Osteoblast (primary cell): ENCODE measurements at regions not wholly inside any gene's neighbourhood (a gene's known extent, or its start where the extent isn't known, plus 50 kb on each side); places are given as distances from the start of the nearest gene placed in this dataset. TPM values are rescaled to one million over a fixed set of nuclear protein-coding genes. Genes with fewer than 3 reads are reported as not detected.

ENCODE experiments used
- DNase-seq: peaks from one replicate; pipeline ENCODE4 v3.0.0; 2011; ENCODE audit warnings: low spot score, mixed read lengths; ENCODE audit not compliant: insufficient read length; ENCODE audit errors: missing footprints
- H2AFZ ChIP-seq: 2 replicates; pipeline ENCODE4 v1.6.0; 2011; ENCODE audit warnings: mild to moderate bottlenecking, low read length
- H3K27ac ChIP-seq: 2 replicates; pipeline ENCODE4 v1.5.1; 2011; ENCODE audit warnings: mild to moderate bottlenecking, low read depth, low read length, moderate library complexity
- H3K27me3 ChIP-seq: 2 replicates; pipeline ENCODE4 v1.6.0; 2012; ENCODE audit warnings: mild to moderate bottlenecking, control low read depth, inconsistent platforms, low read length, moderate library complexity; ENCODE audit not compliant: insufficient read depth
- H3K36me3 ChIP-seq: 2 replicates; pipeline ENCODE4 v1.5.1; 2011; ENCODE audit warnings: mild to moderate bottlenecking, low read length, control low read depth, moderate library complexity; ENCODE audit not compliant: insufficient read depth
- H3K4me1 ChIP-seq: 2 replicates; pipeline ENCODE4 v1.5.1; 2011; ENCODE audit warnings: mild to moderate bottlenecking, low read length, control low read depth, moderate library complexity; ENCODE audit not compliant: insufficient read depth
- H3K4me2 ChIP-seq: 2 replicates; pipeline ENCODE4 v1.6.0; 2011; ENCODE audit warnings: mild to moderate bottlenecking, low read length; ENCODE audit not compliant: insufficient read depth
- H3K4me3 ChIP-seq: fragments of 200-600 bp; sonication (generic); 3 replicates; pipeline ENCODE4 v1.5.1; 2012; ENCODE audit warnings: mild to moderate bottlenecking, low read length, inconsistent platforms; ENCODE audit not compliant: insufficient read depth
- H3K79me2 ChIP-seq: 2 replicates; pipeline ENCODE4 v1.6.0; 2012; ENCODE audit warnings: mild to moderate bottlenecking, low read length, control low read depth, inconsistent platforms; ENCODE audit not compliant: insufficient read depth
- H3K9me3 ChIP-seq: 2 replicates; pipeline ENCODE4 v1.5.1; 2011; ENCODE audit warnings: low read depth, low read length, control low read depth
- H4K20me1 ChIP-seq: 2 replicates; pipeline ENCODE4 v1.6.0; 2012; ENCODE audit warnings: mild to moderate bottlenecking, low read length, control low read depth; ENCODE audit not compliant: insufficient read depth
- CTCF ChIP-seq: IDR thresholded peaks from 2 replicates; pipeline ENCODE4 v1.5.1; 2011; ENCODE audit warnings: mild to moderate bottlenecking, low read depth, low read length, moderate library complexity; ENCODE audit errors: extremely low read depth
- small RNA-seq: library from RNA; depleted of rRNA; stranded (forward); fragments of <200 nt; gene quantifications from one replicate; pipeline ENCODE3, GENCODE V24; 2012

GRCh38 chr12:86331012-86331411, 74.8 kb upstream of the MGAT4C start:
- Histone ChIP-seq H3K9me3 (no peaks in the 10 kb centered on the region), H2AFZ (no peak overlapping the region), H3K79me2 (no peaks in the 10 kb centered on the region), H3K4me3 (no peak overlapping the region), H3K27me3 (no peaks in the 10 kb centered on the region), H3K27ac (no peak overlapping the region), H3K36me3 (no peaks in the 10 kb centered on the region), H3K4me2 (no peak overlapping the region), H4K20me1 (no peaks in the 10 kb centered on the region), H3K4me1 (no peaks in the 10 kb centered on the region)
- DNase-seq, result no peak
- TF ChIP-seq CTCF, result no peak

GRCh38 chr12:86312232-86312631, 56.0 kb upstream of the MGAT4C start:
- Histone ChIP-seq H3K27me3 (no peaks in the 10 kb centered on the region), H3K4me3 (no peak overlapping the region)

More at GRCh38 chr12:86312232-86312631, 56.0 kb upstream of the MGAT4C start:
- Histone ChIP-seq H2AFZ (no peak overlapping the region), H3K36me3 (no peaks in the 10 kb centered on the region), H3K79me2 (no peaks in the 10 kb centered on the region), H3K27ac (no peak overlapping the region), H4K20me1 (no peaks in the 10 kb centered on the region), H3K4me1 (no peaks in the 10 kb centered on the region), H3K9me3 (no peaks in the 10 kb centered on the region), H3K4me2 (no peak overlapping the region)
- no peak for TF ChIP-seq CTCF
- DNase-seq, result no peak

Small RNA genes lying in the stretch of these regions (small RNA-seq; reads per million reads assigned to genes)
- gene AC079598.2 (not detected), gene AC079598.3 (not detected), gene AC079598.4 (not detected), gene CYCSP30 (not detected)
